ENCODE measurements at regions not wholly inside any gene's neighbourhood (a gene's known extent, or its start where the extent isn't known, plus 50 kb on each side); places are given as distances from the start of the nearest gene placed in this dataset.

GRCh38 chr2:143828763-143829537 lies 691.0 kb downstream of the ZEB2 start:
- intact Hi-C loops (cut with micrococcal nuclease; ENCODE audit: unreplicated experiment), result no loop called here
- TF ChIP-seq CTCF (conservative IDR thresholded peaks at IDR 0.05; ENCODE audit: low read depth, low read length) (no peak), EZH2 (IDR thresholded peaks at IDR 0.05; ENCODE audit: borderline replicate concordance, low read depth, low read length, poor library complexity, severe bottlenecking) (no peak)
- H3K4me3 ChIP-seq (ENCODE audit: low read depth, low read length, poor library complexity, severe bottlenecking), result no peak overlapping the region
- H3K4me1 ChIP-seq (ENCODE audit: insufficient read depth, low read length, poor library complexity, severe bottlenecking), result peaks cover 23% of the 10 kb centered on the region
- CTCF ChIA-PET, result no interaction called here
- no TSS peak for BruUV-seq (replicated peaks)
- H3K36me3 ChIP-seq (ENCODE audit: insufficient read depth, low read length, poor library complexity, severe bottlenecking), result no peaks in the 10 kb centered on the region
- POLR2A ChIA-PET (ENCODE audit: low non-redundant PET), result no interaction called here
- no peak overlapping the region for H3K27ac ChIP-seq (ENCODE audit: low read depth, low read length, poor library complexity, severe bottlenecking)
- no peaks in the 10 kb centered on the region for H3K27me3 ChIP-seq (replicated peaks; ENCODE audit: insufficient read depth, low read depth, low read length, poor library complexity)
- DNase-seq (ENCODE audit: low spot score), result no peak
- no peaks in the 10 kb centered on the region for H3K9me3 ChIP-seq (ENCODE audit: low read depth, low read length, poor library complexity, severe bottlenecking)

- peaks cover 30% of the 10 kb centered on the region for H3K4me1 ChIP-seq (ENCODE audit: insufficient read depth, low read length, poor library complexity, severe bottlenecking)
- CTCF ChIA-PET, result no interaction called here
These were observed 695.1 kb downstream of the ZEB2 start for GRCh38 chr2:143824791-143825190.

GRCh38 chr2:143823876-143824275 lies 694.7 kb downstream of the ARHGAP15 start:
- no peak for DNase-seq (ENCODE audit: low spot score)
- Histone ChIP-seq H3K27me3 (replicated peaks; ENCODE audit: insufficient read depth, low read depth, low read length, poor library complexity) (no peaks in the 10 kb centered on the region), H3K4me1 (ENCODE audit: insufficient read depth, low read length, poor library complexity, severe bottlenecking) (peaks cover 30% of the 10 kb centered on the region), H3K36me3 (ENCODE audit: insufficient read depth, low read length, poor library complexity, severe bottlenecking) (no peaks in the 10 kb centered on the region), H3K9me3 (ENCODE audit: low read depth, low read length, poor library complexity, severe bottlenecking) (no peaks in the 10 kb centered on the region), H3K4me3 (ENCODE audit: low read depth, low read length, poor library complexity, severe bottlenecking) (no peak overlapping the region), H3K27ac (ENCODE audit: low read depth, low read length, poor library complexity, severe bottlenecking) (no peak overlapping the region)
- CTCF ChIA-PET, result no interaction called here
- POLR2A ChIA-PET (ENCODE audit: low non-redundant PET), result no interaction called here
- BruUV-seq (replicated peaks), result no TSS peak
- TF ChIP-seq EZH2 (IDR thresholded peaks at IDR 0.05; ENCODE audit: borderline replicate concordance, low read depth, low read length, poor library complexity, severe bottlenecking) (no peak), CTCF (conservative IDR thresholded peaks at IDR 0.05; ENCODE audit: low read depth, low read length) (no peak)
- intact Hi-C loops (cut with micrococcal nuclease; ENCODE audit: unreplicated experiment), result no loop called here

More at GRCh38 chr2:143824791-143825190, 695.1 kb downstream of the ZEB2 start:
- intact Hi-C loops (cut with micrococcal nuclease; ENCODE audit: unreplicated experiment), result no loop called here
- peak; percentile 31 for DNase-seq (ENCODE audit: low spot score)
- no peaks in the 10 kb centered on the region for H3K9me3 ChIP-seq (ENCODE audit: low read depth, low read length, poor library complexity, severe bottlenecking)
- H3K27me3 ChIP-seq (replicated peaks; ENCODE audit: insufficient read depth, low read depth, low read length, poor library complexity), result no peaks in the 10 kb centered on the region
- POLR2A ChIA-PET (ENCODE audit: low non-redundant PET), result interaction anchor here (0.7 kb wide), 1 partner anchor 292 kb away, joined by 3 read pairs; no protein-coding TSS in a partner anchor
- H3K27ac ChIP-seq (ENCODE audit: low read depth, low read length, poor library complexity, severe bottlenecking), result no peak overlapping the region
- BruUV-seq (replicated peaks), result no TSS peak
- no peak overlapping the region for H3K4me3 ChIP-seq (ENCODE audit: low read depth, low read length, poor library complexity, severe bottlenecking)
- H3K36me3 ChIP-seq (ENCODE audit: insufficient read depth, low read length, poor library complexity, severe bottlenecking), result no peaks in the 10 kb centered on the region
- TF ChIP-seq EZH2 (IDR thresholded peaks at IDR 0.05; ENCODE audit: borderline replicate concordance, low read depth, low read length, poor library complexity, severe bottlenecking) (no peak), CTCF (conservative IDR thresholded peaks at IDR 0.05; ENCODE audit: low read depth, low read length) (no peak)
